Cerebellar nuclear complex (tissue), 1 donor: ENCODE measurements at regions not wholly inside any gene's neighbourhood (a gene's known extent, or its start where the extent isn't known, plus 50 kb on each side); places are given as distances from the start of the nearest gene placed in this dataset.

Source experiments
- DNase-seq, 2 experiments: peaks; one replicate each; lab custom pipeline; 2025; lab: John Stamatoyannopoulos, UW

DNA sequence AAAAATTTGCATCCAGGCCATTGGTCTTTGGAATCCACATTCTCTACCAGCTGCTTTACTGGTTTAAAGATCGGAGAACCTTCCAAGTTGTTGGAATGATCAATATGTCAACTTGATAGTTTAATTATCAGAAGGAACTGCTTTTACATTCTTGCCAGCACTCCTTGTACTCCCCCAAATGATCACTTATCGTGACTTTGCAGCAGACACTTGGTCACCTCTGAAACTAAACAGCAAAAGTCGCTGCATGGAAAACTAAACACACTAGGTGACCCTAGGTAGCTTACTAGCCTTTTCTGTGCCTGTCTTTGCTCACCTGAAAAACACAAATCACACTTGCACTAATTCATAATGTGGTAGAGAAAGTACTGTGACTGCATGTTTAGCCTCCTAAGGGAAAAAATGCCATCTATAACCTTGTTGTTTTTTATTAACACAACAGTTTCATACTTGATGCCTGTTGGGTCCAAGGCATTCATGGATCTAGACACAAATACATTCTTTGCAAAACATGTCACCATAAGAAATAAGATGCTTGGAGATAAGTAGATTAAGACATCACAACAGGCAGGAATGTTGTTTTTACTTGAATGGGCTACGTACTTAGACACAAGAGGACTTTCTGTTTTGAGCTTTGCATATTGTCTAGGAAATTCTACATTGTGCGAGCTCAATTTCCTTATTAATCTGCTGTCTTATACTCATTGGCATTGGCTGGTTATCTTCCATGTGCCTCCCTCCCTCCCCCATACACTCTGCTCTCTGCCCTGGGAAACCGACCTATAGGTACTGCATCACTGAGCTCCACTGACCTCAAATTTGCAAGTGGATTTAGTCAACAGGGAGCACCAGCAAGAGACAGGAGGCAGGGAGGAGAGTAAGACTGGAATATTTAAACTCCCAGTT, 219.1 kb upstream of the STK17B start:
- DNase-seq: no peak

DNA sequence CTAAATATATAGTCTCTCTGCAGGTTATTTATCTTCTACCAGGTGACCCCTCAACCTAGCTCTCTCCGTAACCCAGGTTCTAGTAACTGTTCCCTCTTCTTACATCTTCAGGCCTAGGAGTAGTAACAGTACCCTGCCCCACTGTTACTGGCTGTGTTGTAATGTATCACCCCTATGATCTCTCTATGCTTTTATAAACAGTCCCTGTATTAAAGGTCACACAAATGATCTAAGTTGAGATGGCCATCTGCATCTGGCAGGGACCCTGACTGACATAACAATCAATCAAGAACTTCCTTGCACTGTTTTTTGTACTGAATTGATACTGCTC, 219.7 kb upstream of the STK17B start:
- no peak for DNase-seq

DNA sequence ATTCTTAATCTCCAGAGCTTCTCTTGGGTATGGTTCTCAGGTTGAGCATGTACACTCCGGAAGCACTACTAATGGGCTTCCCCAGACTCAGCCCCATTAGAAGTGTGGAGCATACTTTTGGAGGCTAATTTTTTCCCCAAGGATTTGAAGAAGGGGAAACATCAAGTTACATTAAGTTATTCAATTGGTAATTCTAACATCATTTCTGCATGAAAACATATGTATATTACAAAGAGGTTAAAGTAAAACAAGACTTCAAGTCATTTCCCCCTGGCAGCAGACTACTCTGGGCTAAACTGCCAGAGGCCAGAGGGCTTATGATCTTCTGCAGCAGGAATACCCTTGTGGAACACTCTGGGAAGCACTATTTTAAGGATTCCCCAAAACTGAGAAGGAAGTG, 227.7 kb upstream of the STK17B start:
- DNase-seq: no peak

DNA sequence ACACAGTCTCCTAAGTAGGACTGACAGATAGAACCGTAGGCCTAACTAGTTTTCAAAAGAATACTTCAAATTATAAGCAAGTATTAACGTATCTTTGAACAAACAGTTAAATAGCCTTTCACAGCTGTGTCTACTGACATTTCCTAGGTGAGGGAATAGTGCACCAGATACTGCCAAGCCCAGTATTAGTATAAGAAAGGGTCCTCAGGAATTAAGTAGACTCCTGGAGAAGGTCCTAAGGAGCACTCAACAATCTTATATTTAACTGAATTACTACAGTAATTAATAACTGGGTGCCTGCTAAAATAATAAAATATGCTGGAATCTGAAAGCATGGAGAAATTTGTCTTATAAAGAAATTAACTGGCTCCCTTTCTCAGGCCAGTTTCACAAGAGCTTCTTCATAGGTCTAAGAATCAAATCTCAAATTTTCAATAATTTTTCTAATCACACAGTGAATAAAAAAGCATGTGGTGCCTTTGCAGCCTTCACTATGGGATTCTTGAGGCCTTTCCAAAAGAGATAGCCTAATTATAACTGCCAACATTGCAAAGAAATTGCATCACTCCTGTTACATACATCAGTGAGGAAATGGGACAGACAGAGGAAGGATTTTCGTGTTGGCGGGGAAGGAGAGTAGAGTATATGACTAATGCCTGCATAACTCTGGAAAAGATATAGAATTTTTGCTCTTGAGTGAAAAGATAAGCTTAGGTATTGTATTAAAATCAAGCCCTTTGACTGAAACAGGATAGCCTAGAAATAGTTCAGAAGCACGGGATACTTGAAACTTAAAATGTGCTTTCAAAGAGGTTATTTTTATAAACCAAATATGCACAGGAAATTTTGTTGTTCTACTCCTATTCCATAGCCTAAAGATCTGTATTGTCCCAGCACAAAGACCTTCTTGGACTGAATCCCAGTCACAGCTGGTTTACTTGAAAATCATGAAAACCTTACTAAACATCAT, 228.6 kb upstream of the STK17B start:
- no peak for DNase-seq

DNA sequence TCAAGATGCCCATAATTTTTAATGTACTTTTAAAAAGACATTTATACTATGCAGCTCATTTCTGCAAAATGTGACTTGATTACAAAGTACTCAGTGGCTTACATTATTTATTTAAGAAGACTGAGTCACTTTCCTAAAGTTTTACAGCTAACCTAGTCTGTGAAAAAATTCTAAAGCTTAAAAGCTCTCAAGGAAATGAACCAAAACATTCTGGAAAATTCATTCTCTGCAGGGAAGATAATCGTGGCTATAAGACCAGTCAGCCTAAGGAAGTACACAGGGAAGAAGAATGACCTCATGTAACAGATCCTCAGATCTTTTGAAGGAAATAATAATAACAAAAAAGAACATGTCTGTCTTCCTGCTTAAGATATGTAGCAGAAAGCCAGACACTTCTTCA, 232.1 kb upstream of the STK17B start:
- DNase-seq: no peak

DNA sequence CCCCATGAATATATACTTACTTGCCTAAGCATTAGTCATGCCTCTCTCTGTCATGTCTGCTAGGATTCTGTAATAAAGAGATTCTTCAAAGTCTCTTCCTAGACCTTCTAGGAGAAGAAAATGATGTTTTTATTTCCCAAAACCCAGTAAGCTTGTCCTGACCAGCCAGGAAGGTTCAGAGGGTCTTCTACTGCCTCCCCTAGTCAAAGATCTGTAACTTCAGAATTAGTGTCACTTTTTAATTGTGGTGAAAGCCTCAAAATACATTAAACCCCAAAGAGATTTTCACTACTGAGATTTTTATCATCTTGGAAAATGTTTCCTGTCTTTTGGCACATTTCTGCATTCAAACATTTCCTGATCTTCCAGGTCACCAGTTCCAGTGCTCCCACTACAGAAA, 232.9 kb upstream of the STK17B start:
- no peak for DNase-seq

DNA sequence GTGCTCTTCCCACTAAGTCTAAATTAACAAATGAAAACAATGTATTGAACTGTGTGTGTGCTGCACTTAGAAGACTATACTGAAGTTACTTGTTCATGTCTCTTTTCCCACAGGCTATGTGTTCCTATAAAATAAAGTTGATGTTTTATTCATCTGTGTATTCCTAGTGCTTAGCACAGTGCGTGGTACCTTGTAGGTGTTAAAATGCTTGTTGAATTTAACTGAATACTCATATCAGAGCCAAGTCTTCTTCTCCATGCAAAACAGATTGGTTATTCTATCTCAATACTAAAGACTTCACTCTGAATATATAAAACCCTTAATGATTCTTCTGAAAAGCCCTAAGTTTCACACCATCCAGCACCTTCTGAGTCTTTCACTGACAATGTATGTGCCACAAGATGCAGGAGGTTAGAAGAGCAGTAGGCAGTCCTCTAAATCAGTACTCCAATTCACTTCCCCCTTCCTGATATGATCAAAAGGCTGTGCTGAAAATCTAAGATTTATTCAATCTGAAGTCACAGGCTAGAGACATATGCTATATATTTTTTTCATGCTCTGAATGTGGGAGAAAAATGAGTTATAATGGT, 231.7 kb upstream of the CCDC150 start:
- no peak for DNase-seq

DNA sequence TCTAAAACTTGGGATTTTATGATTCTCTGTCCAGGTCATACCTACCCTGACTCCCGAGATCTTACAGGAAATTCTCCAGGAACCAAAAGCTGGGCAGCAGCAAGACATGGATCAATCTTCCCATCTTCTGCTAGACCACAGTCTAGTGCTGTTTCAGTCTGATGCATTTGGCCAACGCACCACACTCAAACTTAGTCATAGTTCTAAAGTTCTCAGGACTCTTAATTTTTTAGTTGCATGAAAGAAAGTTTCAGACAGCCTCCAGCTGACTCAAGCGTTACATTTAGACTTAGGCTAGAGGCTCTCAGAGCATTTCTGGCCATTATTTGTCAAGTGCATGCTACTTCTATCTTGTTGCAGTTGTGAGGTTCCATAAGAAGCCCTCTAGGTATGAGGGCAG, 230.1 kb upstream of the CCDC150 start:
- DNase-seq: no peak

DNA sequence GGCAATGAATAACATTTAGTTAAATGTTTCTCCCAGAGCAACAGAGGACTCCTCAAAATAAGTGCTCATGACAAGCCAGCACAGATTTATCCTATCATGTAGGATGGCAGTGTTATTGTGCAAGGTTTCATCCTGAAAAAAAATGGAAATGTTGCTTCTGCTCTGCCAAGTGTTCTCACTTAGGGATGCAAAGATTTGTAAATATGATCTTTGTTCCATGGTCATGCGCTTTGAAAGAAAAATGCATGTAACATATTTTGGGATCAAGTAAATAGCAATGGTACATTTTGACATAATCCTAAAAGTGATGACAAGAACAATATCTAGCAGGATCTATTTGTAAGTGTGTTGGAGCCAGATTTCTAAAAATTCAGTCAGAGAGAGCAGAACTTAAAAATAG, 229.5 kb upstream of the CCDC150 start:
- DNase-seq: no peak

DNA sequence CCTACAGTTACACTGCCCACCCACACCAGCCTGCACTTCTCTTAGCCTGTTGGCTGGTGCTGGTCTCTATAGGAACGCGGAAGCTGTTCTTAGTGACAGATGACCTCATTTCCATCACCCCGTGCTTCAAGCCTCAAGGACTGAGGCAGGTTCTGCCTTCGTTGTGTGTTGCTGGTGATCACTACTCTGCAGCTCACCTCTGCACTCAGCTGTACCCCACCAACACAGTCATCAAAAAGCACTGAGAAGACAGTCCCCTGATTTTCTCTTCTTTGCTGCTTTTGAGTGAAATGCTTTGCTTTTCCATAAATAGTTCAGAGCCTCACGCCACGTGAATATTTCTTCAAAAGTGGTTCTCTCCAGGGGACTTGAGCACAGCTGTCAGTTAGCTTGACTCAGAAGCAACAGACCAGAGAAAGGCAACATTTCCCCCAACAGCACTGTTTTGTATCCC, 225.7 kb upstream of the CCDC150 start:
- DNase-seq: no peak

DNA sequence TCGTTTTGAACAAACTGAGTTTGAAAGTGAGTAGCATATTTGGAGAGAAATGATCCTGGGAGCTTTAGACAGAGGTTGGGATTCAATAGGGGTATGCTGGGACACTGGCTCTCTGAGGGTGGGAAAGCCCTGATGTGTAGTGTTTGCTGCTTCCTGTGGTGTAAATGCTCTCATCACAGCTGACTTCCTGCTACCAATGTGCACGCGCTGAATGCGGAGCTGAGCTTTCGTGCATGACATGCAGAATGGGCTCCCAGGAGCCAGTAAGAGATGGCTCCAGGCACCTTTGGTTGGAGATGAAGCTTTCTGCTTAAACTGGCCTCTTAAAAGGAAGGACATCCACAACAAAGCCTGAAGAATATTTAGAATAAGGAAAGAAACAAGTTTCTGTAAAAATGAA, 224.1 kb upstream of the CCDC150 start:
- DNase-seq: no peak

DNA sequence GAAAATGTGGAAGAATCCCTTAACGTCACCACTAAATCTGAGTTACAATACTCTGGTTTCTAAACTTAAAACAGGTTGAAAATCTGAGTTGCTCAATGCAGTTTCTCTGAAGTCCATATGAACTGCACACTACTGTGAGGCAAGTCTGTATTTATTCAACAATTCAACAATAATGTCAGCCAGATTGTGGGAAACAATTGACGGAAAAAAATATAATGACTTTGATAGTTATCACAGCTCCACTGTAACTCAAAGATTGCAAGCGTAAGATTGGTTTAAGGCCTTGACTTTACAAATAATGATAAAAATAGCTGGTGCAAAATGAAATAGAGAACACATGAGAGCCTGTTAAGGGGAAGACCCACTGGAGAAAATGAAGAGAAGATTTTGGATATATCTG, 219.4 kb upstream of the CCDC150 start:
- no peak for DNase-seq

DNA sequence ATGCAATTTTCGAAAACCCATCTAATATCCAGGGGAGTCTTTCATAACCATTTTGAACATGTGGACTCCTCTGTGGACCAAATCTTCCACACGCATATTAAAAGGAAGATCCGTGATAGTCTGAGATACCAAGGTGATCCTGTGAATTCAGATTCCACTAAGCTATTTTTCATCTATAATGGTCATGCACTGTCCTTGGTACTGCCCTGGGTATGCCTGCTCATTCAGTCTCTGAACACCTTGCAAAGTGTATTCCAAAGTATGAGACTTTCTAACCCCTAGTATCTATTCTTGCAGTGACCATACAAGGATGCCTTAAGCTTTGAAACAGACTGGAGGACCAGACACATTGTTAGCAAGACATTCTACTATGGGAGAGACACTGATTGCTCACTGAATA, 217.6 kb upstream of the CCDC150 start:
- DNase-seq: no peak

DNA sequence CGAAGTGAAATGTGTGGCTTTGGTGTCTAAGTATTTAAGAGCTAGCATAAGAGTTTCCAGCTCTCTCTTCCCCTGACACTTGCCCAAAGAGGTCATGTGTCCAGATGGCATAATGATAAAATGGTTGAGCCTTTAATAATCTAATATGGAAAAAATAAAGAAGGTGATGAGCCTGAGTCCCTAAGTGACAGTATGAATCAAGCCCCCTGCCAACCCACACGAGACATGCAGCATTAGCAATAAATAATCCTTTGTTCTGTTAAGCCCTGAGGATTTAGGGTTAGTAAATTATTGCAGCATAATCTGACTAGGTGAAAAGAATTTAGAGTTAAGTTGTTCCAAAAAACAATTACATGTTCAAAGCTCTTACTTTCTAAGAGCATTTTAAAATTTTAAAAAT, 217.2 kb upstream of the CCDC150 start:
- no peak for DNase-seq

DNA sequence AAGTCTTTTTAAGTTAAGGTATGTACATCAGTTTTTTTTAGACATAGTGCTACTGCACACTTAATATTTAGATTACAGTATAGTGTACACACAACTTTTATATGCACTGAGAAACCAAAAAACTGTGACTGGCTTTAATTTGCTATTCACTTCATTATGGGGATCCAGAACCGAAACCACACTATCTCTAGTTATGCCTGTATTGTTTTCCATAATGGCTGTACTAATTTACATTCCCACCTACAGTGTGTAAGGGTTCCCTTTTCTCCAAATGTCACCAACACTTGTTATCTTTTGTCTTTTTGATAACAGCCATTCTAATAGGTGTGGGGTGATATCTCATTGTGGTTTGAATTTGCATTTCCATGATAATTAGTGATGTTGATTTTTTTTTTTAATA, 213.4 kb upstream of the CCDC150 start:
- no peak for DNase-seq

DNA sequence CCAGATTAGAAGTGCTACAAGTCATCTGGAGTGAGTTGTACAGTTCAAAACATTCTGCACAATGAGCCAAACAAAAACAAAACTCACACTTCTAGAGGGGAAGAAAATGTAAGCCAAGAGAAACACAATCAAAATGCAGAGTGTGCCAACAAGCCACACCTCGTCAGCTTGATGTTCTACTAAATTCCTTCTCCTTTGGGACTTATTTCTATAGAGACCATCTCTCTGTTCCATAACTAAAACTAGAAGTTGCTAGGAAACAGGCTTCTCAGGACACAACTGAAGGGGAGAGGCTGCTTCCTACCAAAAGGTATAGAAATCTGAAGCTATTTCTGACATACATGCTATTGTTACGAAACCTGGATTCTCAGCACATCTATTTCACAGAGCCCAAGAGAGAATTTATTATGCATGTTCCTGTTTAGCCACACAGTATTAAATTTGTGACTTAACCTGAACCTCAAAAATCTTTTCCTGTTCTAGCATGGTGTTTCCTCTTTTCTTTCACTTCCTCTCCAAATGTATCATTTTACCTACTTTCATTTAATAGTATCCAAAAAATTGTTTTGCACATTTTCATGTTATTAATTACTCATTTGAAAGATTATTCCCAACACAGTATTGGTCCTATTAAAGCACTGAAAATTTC, 211.4 kb upstream of the CCDC150 start:
- DNase-seq: no peak

DNA sequence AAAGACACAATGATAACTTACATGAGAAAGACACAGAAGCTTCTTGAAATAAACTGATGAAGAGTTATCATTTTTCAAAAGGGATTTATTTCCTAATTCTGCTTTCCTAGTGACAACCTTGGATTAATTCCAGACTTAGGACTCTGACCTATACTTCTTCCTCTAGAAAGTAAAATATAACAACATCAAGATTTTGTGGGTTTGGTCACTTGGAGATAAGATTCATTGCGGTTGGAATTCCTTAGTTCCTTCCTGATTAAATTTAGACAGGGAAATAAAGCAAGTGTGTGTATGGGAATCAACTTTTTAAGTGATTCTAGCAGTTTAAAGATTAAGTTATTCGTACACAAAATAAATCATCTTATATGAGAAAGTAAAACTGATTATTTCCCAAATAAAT, 208.4 kb upstream of the CCDC150 start:
- DNase-seq: no peak

DNA sequence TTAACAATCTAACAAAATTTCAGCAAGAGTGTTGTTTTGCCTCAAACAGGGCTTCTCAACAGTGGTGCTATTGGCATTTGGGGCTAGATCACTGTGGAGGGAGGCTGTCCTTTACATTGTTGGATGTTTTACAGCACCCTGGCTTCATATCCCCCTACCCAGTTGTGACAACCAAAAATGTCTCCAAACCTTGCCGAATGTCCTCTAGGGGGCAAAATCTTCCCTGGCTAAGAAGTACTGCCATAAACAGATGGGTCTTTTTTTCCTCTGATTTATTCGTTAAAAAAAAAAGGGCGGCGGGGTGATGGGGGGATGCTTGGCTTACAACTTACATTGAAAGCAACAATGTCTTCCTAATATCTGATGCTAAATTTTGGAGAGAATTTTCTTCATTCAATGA, 207.6 kb upstream of the CCDC150 start:
- no peak for DNase-seq

DNA sequence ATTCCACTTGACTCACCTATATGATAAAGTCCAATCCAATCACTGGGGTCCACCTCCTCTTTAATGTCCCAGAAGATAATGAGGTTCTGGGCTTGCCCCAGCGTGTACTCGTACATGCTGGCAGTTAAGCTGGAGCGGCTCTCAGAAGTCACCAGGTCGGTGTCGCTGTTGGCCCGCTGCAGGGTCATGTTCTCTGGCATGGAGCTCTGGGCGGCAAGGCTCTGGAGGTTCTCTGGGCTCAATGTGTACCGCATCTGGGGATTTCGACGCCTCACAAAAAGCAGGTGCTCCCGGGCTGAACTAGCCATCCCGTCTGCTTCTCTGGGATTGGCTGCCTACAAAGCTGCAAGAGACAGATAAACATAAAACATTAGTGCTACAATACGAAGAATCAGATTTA, 206.4 kb upstream of the CCDC150 start:
- no peak for DNase-seq

DNA sequence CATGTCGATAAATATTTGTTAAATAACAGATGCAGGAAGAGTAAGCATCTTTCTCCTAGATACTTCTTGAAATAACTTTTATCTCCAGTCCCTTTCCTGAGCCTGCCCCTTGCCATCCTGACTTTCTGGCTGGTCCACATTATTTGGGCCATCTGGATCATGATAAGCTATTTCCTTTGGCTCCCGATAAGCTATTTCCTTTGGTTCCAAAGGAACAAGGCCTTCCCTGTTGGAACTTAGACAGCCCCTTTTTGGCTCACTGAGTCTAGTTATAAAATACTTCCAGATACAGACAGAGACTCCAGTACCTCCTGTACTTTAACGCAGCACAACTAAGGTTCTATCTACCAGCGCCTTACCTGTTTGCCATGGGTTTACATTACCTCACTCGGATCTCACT, 205.3 kb upstream of the CCDC150 start:
- no peak for DNase-seq

DNA sequence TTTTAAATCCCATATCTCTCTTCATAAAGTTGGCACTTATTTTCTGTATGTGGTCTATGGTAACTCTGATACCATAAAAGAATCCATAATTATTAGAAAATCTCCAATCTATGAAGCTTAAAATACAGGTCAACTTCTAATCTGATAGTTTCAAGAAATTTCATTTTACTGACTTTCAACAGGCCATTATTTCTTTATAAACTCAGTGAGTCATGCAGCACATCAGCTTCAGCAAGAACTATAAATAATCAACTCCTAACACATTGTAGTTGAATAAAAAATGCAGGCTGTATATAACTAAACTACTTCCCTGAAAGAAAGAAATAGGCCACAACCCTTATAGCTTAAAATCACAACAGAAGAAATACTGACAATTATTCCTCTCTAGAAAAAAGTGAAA, 204.3 kb upstream of the CCDC150 start:
- no peak for DNase-seq

DNA sequence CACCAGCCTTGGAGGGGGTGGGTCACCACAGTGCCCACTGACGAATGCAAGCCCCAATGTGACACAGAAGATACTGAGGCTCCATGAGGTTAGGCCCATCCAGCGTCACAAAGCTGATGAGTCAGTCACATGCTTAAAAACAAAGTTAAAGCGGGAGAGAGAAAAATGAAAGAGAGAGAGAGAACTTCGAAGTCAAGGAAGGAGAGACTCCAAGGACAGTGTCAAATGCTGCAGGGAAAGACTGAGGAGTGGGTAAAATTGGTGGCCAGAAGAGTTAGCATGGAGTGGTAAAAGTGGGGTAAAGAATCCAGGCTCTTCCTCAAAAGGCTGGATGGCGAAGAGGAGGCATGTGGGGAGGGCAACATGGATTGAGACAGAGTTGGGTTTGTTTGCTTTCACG, 201.9 kb upstream of the CCDC150 start:
- DNase-seq: no peak
